ENCODE measurements at regions not wholly inside any gene's neighbourhood (a gene's known extent, or its start where the extent isn't known, plus 50 kb on each side); places are given as distances from the start of the nearest gene placed in this dataset.
"Not testable (repeated sequence)": the region's sequence is repeated elsewhere in the genome, so short reads cannot be mapped to it uniquely, and the experiment has no call there.

GRCh38 chr5:68983959-68984358 lies 109.9 kb upstream of the SLC30A5 start:
- no peak for DNase-seq (ENCODE audit: low spot score)

- no peak for DNase-seq (ENCODE audit: low spot score)
These were observed 102.3 kb upstream of the SLC30A5 start for GRCh38 chr5:68991279-68992084.

- no peak for DNase-seq (ENCODE audit: low spot score)
These were observed 99.2 kb upstream of the SLC30A5 start for GRCh38 chr5:68994645-68995044.

- no peak for DNase-seq (ENCODE audit: low spot score)
These were observed 97.8 kb upstream of the SLC30A5 start for GRCh38 chr5:68995845-68996545.

GRCh38 chr5:68999181-68999580 lies 94.6 kb upstream of the SLC30A5 start:
- no peak for DNase-seq (ENCODE audit: low spot score)

GRCh38 chr5:69000216-69000919 lies 93.4 kb upstream of the SLC30A5 start:
- no peak for DNase-seq (ENCODE audit: low spot score)

GRCh38 chr5:69000949-69001348 lies 92.9 kb upstream of the SLC30A5 start:
- DNase-seq (ENCODE audit: low spot score): no peak

GRCh38 chr5:69001627-69002026 lies 92.2 kb upstream of the SLC30A5 start:
- DNase-seq (ENCODE audit: low spot score): no peak

GRCh38 chr5:69004127-69004526 lies 89.7 kb upstream of the SLC30A5 start:
- DNase-seq (ENCODE audit: low spot score): no peak

GRCh38 chr5:69004676-69005075 lies 89.1 kb upstream of the SLC30A5 start:
- no peak for DNase-seq (ENCODE audit: low spot score)

GRCh38 chr5:69006030-69006429 lies 87.8 kb upstream of the SLC30A5 start:
- DNase-seq (ENCODE audit: low spot score): peak; percentile 85

- DNase-seq (ENCODE audit: low spot score): peak; percentile 77
These were observed 86.7 kb upstream of the SLC30A5 start for GRCh38 chr5:69007163-69007562.

- DNase-seq (ENCODE audit: low spot score): peak; percentile 59
These were observed 86.0 kb upstream of the SLC30A5 start for GRCh38 chr5:69007726-69008368.

GRCh38 chr5:69010476-69010875 lies 83.3 kb upstream of the SLC30A5 start:
- DNase-seq (ENCODE audit: low spot score): no peak

GRCh38 chr5:69011910-69012309 lies 81.9 kb upstream of the SLC30A5 start:
- no peak for DNase-seq (ENCODE audit: low spot score)

- DNase-seq (ENCODE audit: low spot score): no peak
These were observed 80.3 kb upstream of the SLC30A5 start for GRCh38 chr5:69013481-69013880.

GRCh38 chr5:69014007-69014406 lies 79.8 kb upstream of the SLC30A5 start:
- not testable (repeated sequence) for DNase-seq (ENCODE audit: low spot score)

GRCh38 chr5:69019668-69020375 lies 74.0 kb upstream of the SLC30A5 start:
- DNase-seq (ENCODE audit: low spot score): no peak

- no peak for DNase-seq (ENCODE audit: low spot score)
These were observed 69.6 kb upstream of the SLC30A5 start for GRCh38 chr5:69024241-69024651.

- no peak for DNase-seq (ENCODE audit: low spot score)
These were observed 64.5 kb upstream of the SLC30A5 start for GRCh38 chr5:69029292-69029691.

- DNase-seq (ENCODE audit: low spot score): no peak
These were observed 63.3 kb upstream of the SLC30A5 start for GRCh38 chr5:69030358-69031062.
